Esophagus squamous epithelium (tissue), 4 donors: ENCODE measurements at regions not wholly inside any gene's neighbourhood (a gene's known extent, or its start where the extent isn't known, plus 50 kb on each side); places are given as distances from the start of the nearest gene placed in this dataset.

Source experiments
- CTCF ChIP-seq, 6 experiments: fragments of 450-650 bp in 4 of 6; fragments of 200-600 bp in 2 of 6; sonication (generic) in 2 of 6; IDR thresholded peaks; one replicate each; pipeline ENCODE4 v1.5.1; 2016 to 2019; ENCODE audit warnings: antibody characterized with exemption in 6 of 6, mild to moderate bottlenecking in 4 of 6, moderate library complexity in 4 of 6
- POLR2A ChIP-seq, 4 donors: fragments of 450-650 bp; IDR thresholded peaks; one replicate each; pipeline ENCODE4 v1.6.1; 2017; ENCODE audit warnings: antibody characterized with exemption in 4 of 4, mild to moderate bottlenecking in 4 of 4, moderate library complexity in 3 of 4

- TF ChIP-seq CTCF (IDR thresholded peaks at IDR 0.05) (no peak), POLR2A (IDR thresholded peaks at IDR 0.05) (no peak)
Observed at GRCh38 chr14:65900164-65900563, 487.6 kb downstream of the FUT8 start.
